Skeletal muscle satellite cell (primary cell): ENCODE measurements at regions not wholly inside any gene's neighbourhood (a gene's known extent, or its start where the extent isn't known, plus 50 kb on each side); places are given as distances from the start of the nearest gene placed in this dataset.

Experiments
- H3K27me3 ChIP-seq: 2 replicates; pipeline ENCODE4 v1.7.0; 2013; ENCODE audit warnings: low read length; ENCODE audit not compliant: control insufficient read depth, insufficient read depth
- H3K36me3 ChIP-seq: 2 replicates; pipeline ENCODE4 v1.7.0; 2013; ENCODE audit warnings: mild to moderate bottlenecking, control low read depth, low read length; ENCODE audit not compliant: insufficient read depth
- H3K4me1 ChIP-seq: 2 replicates; pipeline ENCODE4 v1.7.0; 2013; ENCODE audit warnings: low read length; ENCODE audit not compliant: control insufficient read depth, insufficient read depth
- H3K4me2 ChIP-seq: 2 replicates; pipeline ENCODE4 v1.7.0; 2013; ENCODE audit warnings: mild to moderate bottlenecking, low read length
- H3K4me3 ChIP-seq: 2 replicates; pipeline ENCODE4 v1.7.0; 2013; ENCODE audit warnings: low read length
- H3K9ac ChIP-seq: 2 replicates; pipeline ENCODE4 v1.7.0; 2013; ENCODE audit warnings: mild to moderate bottlenecking, low read depth, low read length, moderate library complexity
- H3K9me3 ChIP-seq: replicated peaks from 2 replicates; pipeline ENCODE4 v1.7.0; 2013; ENCODE audit warnings: mild to moderate bottlenecking, control low read depth, low read length

GRCh38 chr10:114761205-114762193 is 60.1 kb upstream of the FHIP2A start:
- H3K4me2 ChIP-seq: no peak overlapping the region
- no peaks in the 10 kb centered on the region for H3K4me1 ChIP-seq
- no peaks in the 10 kb centered on the region for H3K9me3 ChIP-seq
- H3K4me3 ChIP-seq: no peak overlapping the region
- H3K27me3 ChIP-seq: peaks cover 13% of the 10 kb centered on the region
- H3K36me3 ChIP-seq: no peaks in the 10 kb centered on the region
- no peak overlapping the region for H3K9ac ChIP-seq

DNA sequence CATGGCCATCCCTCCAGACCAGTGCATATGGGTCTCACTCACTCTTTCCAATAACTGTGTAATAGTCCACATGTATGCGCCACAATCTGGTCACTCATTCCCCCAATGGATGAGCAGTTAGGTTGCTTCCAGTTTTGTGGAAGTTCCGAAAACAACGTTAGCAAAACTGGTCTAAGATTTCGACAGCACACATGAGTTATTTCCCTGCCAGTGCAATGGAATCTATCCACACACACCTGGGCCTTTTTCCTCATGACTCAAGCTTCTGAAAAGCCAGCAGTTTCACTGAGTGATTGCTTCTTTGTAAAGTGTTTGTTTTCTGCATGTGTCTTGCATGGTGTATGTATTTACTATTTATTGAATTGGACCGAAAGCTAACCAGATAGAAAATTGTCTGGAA is 58.8 kb upstream of the FHIP2A start:
- Histone ChIP-seq H3K4me3 (no peak overlapping the region), H3K36me3 (no peaks in the 10 kb centered on the region), H3K4me2 (no peak overlapping the region), H3K4me1 (peaks cover 5% of the 10 kb centered on the region), H3K27me3 (peaks cover 19% of the 10 kb centered on the region), H3K9me3 (no peaks in the 10 kb centered on the region), H3K9ac (no peak overlapping the region)

DNA sequence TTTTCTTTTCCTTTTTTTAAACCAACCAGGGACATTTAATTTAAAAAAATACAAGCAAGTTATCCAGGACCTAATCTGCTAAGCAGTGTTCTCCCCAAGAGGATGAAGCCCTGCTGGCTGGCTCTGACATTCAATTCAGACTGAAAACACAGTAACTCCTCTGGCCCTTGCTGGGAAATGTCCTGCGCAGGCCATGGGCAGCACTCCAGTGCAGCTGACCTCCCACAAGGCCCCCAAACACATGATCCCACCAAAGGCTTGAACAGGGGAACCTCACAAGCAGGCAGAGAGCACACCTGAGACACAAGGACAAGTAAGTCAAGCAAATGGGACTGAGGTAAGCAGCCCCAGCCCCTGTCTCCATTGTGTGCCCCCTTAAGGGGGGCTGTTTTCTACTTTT is 56.9 kb upstream of the FHIP2A start:
- Histone ChIP-seq H3K36me3 (no peaks in the 10 kb centered on the region), H3K27me3 (peaks cover 23% of the 10 kb centered on the region), H3K9ac (no peak overlapping the region), H3K4me3 (no peak overlapping the region), H3K4me1 (peaks cover 5% of the 10 kb centered on the region), H3K9me3 (no peaks in the 10 kb centered on the region), H3K4me2 (no peak overlapping the region)

DNA sequence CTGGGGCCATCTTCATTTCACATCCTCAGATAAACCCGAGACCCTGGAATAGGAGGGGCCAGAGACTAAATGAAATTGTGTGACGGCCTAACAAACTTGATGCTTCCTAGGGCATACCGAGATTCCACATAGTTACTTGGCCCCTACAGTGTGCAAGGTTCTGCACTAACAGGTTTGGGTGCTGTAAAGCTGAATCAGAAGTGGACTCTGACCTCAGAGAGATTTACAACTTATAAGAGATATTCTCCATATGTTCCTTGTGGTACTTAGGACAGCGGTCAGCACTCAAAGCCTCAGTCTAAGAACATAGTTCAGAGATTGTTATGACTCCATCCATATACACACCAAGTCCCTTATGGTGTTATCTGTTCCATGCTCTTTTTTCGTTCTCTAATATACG is 55.1 kb upstream of the FHIP2A start:
- Histone ChIP-seq H3K9me3 (no peaks in the 10 kb centered on the region), H3K9ac (no peak overlapping the region), H3K36me3 (no peaks in the 10 kb centered on the region), H3K4me1 (peaks cover 5% of the 10 kb centered on the region), H3K27me3 (peaks cover 30% of the 10 kb centered on the region), H3K4me3 (no peak overlapping the region), H3K4me2 (no peak overlapping the region)

DNA sequence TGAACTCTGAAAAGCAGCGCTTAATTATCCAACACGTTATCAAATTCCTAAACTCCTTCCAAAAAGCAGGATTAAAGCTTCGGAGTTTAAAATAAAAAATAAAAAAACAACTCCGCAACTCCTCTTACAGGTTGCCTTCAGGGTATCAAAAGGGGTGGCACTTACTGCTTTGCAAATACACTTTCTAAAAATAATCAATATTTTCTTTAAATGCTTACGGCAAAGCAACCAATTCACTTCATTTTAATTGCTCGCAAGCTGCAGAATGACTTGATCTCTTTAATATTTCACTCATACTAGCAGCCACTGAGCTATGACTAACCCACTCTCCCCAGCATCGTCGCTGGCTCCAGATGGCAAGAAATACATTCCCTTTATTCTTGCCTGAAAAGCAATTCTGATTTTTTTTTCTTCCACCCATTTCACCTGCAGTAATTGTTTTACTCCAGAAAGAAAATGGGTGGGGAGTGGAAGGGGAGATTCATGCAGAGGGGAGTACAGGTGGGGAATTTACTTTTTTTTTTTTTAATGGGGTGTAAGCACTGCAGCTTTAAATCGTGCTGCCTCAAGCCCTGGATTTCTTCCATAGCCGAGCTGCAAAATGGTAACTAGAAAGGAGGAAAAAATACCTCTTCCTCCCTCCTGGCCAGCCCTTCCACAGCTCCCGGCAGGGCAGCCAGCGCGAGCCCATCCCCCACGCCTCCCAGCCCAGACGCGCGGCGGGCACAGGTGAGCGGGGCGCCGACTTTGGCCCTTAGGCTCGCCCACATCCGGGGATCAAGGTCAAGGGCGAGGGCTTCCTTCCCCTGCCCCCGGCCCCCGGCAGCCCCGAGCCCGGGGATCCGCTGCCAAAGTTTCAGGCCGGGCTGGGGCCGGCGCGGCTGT is 54.2 kb upstream of the FHIP2A start:
- Histone ChIP-seq H3K36me3 (no peaks in the 10 kb centered on the region), H3K4me1 (peaks cover 12% of the 10 kb centered on the region), H3K4me3 (peak overlapping the region; percentile 68), H3K9me3 (no peaks in the 10 kb centered on the region), H3K9ac (peak overlapping the region; percentile 24), H3K27me3 (peaks cover 26% of the 10 kb centered on the region), H3K4me2 (peak overlapping the region; percentile 84)

DNA sequence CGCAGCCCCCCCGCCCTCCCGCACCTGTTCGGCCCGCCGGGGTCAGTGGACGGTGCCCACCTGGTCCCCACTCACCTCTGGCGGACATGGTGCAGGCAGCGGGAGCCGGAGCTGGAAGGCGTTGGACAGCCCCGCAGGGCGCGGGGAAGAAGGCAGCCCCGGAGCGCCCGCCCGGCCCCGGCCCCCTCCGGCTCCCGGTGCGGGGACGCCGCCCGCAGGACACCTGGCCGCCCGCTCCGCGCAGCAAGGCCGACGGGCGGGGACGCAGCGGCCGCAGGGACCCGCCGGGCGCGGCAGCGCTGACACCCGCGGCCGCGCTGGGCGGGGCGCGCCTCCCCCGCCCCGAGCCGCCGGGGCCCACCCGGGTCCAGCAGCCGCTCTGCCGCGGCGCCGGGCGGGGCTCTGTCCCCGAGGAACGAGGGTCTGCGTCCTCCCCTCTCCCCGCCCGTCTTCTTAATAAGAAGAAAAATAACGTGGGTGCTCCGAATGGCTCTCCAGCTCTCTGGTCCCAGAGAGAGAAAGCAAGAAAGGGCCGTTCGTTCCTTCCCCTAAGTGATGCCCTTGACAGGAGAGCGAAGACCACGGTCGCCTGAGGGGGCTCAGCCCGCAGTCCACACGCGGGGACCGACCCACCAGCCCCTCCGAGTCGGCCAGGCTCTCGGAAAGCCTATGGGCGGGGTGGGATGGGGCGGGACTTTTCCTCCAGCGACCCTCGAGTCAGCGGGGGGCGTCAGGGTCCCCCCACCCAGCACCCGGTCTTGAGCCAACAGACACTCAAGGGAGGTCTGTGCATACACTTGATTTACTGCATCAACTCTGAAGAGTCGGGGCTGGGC is 53.4 kb upstream of the FHIP2A start:
- Histone ChIP-seq H3K4me1 (peaks cover 14% of the 10 kb centered on the region), H3K9ac (peak overlapping the region; percentile 24), H3K27me3 (peaks cover 26% of the 10 kb centered on the region), H3K9me3 (no peaks in the 10 kb centered on the region), H3K4me3 (peak overlapping the region; percentile 68), H3K36me3 (no peaks in the 10 kb centered on the region), H3K4me2 (peak overlapping the region; percentile 84)

GRCh38 chr10:114770009-114770408 is 51.6 kb upstream of the FHIP2A start:
- no peaks in the 10 kb centered on the region for H3K36me3 ChIP-seq
- H3K4me1 ChIP-seq: peaks cover 14% of the 10 kb centered on the region
- H3K9ac ChIP-seq: no peak overlapping the region
- no peaks in the 10 kb centered on the region for H3K9me3 ChIP-seq
- H3K27me3 ChIP-seq: peaks cover 36% of the 10 kb centered on the region
- H3K4me2 ChIP-seq: no peak overlapping the region
- H3K4me3 ChIP-seq: no peak overlapping the region

GRCh38 chr10:114771157-114771556 is 50.4 kb upstream of the FHIP2A start:
- peaks cover 36% of the 10 kb centered on the region for H3K27me3 ChIP-seq
- H3K9ac ChIP-seq: no peak overlapping the region
- peaks cover 14% of the 10 kb centered on the region for H3K4me1 ChIP-seq
- no peak overlapping the region for H3K4me2 ChIP-seq
- no peak overlapping the region for H3K4me3 ChIP-seq
- no peaks in the 10 kb centered on the region for H3K36me3 ChIP-seq
- H3K9me3 ChIP-seq: no peaks in the 10 kb centered on the region

DNA sequence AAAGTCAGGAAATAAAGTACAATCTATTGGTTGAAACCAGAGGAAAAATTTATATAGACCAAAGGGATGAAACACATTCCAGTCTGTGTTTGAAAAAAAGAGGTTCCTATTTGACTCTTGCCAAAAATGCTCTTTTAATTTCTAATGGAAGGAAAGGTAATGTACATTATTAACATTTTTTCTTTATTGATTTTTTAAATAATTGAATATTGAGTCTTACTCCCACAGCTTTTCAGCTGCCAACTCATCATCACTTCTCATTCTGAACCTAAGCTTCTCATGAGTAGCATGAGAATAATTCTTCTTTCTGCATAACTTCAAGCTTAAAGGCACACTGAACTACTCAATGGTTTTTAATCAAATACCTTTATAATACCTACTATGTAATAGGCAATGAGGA is 49.8 kb upstream of the FHIP2A start:
- Histone ChIP-seq H3K4me2 (peak overlapping the region; percentile 16), H3K9me3 (no peaks in the 10 kb centered on the region), H3K36me3 (no peaks in the 10 kb centered on the region), H3K27me3 (peaks cover 30% of the 10 kb centered on the region), H3K4me3 (no peak overlapping the region), H3K9ac (no peak overlapping the region), H3K4me1 (peaks cover 14% of the 10 kb centered on the region)
